ENCODE measurements at regions not wholly inside any gene's neighbourhood (a gene's known extent, or its start where the extent isn't known, plus 50 kb on each side); places are given as distances from the start of the nearest gene placed in this dataset.
A peak's percentile ranks its signal among the peaks of the same experiment; 100 is the strongest.

- ChIA-PET CTCF (interaction anchor here (1.5 kb wide), 1 partner anchor 247 kb away, joined by 3 read pairs; no protein-coding TSS in a partner anchor), POLR2A (no interaction called here)
- no peak for TF ChIP-seq CTCF (IDR thresholded peaks at IDR 0.05; ENCODE audit: insufficient read depth, low read length, missing control alignments)
- DNase-seq (ENCODE audit: low read depth, low spot score) = no peak
- no peak overlapping the region for H3K4me3 ChIP-seq (ENCODE audit: low read depth, low read length)
Measured at GRCh38 chr4:149017002-149017734, 575.0 kb upstream of the NR3C2 start.

GRCh38 chr4:149009223-149009622 is 567.0 kb upstream of the NR3C2 start:
- ChIA-PET POLR2A (no interaction called here), CTCF (no interaction called here)
- no peak for DNase-seq (ENCODE audit: low read depth, low spot score)
- TF ChIP-seq CTCF (IDR thresholded peaks at IDR 0.05; ENCODE audit: insufficient read depth, low read length, missing control alignments) = no peak
- no peak overlapping the region for H3K4me3 ChIP-seq (ENCODE audit: low read depth, low read length)

- DNase-seq (ENCODE audit: low read depth, low spot score) = no peak
- TF ChIP-seq CTCF (IDR thresholded peaks at IDR 0.05; ENCODE audit: insufficient read depth, low read length, missing control alignments) = no peak
- ChIA-PET POLR2A (no interaction called here), CTCF (no interaction called here)
- no peak overlapping the region for H3K4me3 ChIP-seq (ENCODE audit: low read depth, low read length)
Measured at GRCh38 chr4:149008415-149009025, 566.3 kb upstream of the NR3C2 start.

- no peak for DNase-seq (ENCODE audit: low read depth, low spot score)
- POLR2A ChIA-PET = no interaction called here
- H3K4me3 ChIP-seq (ENCODE audit: low read depth, low read length) = no peak overlapping the region
- TF ChIP-seq CTCF (IDR thresholded peaks at IDR 0.05; ENCODE audit: insufficient read depth, low read length, missing control alignments) = no peak
- CTCF ChIA-PET = no interaction called here
Measured at GRCh38 chr4:149005191-149005590, 563.0 kb upstream of the NR3C2 start.

- CTCF ChIA-PET = interaction anchor here (1.2 to 1.7 kb wide), 3 partner anchors 264 to 269 kb away, joined by 3 to 20 read pairs (median 3); no protein-coding TSS in a partner anchor
- H3K4me3 ChIP-seq (ENCODE audit: low read depth, low read length) = no peak overlapping the region
- POLR2A ChIA-PET = no interaction called here
- TF ChIP-seq CTCF (IDR thresholded peaks at IDR 0.05; ENCODE audit: insufficient read depth, low read length, missing control alignments) = no peak
- DNase-seq (ENCODE audit: low read depth, low spot score) = no peak
Measured at GRCh38 chr4:148999924-149000323, 557.7 kb upstream of the NR3C2 start.

- POLR2A ChIA-PET = no interaction called here
- peak; percentile 16 for TF ChIP-seq CTCF (IDR thresholded peaks at IDR 0.05; ENCODE audit: insufficient read depth, low read length, missing control alignments)
- CTCF ChIA-PET = interaction anchor here (0.6 to 1.7 kb wide), 6 partner anchors 14 to 271 kb away, joined by 3 to 20 read pairs (median 3); no protein-coding TSS in a partner anchor
- no peak for DNase-seq (ENCODE audit: low read depth, low spot score)
- no peak overlapping the region for H3K4me3 ChIP-seq (ENCODE audit: low read depth, low read length)
Measured at GRCh38 chr4:148998719-148999118, 556.5 kb upstream of the NR3C2 start.
